ENCODE measurements at regions not wholly inside any gene's neighbourhood (a gene's known extent, or its start where the extent isn't known, plus 50 kb on each side); places are given as distances from the start of the nearest gene placed in this dataset.
"Not testable (repeated sequence)": the region's sequence is repeated elsewhere in the genome, so short reads cannot be mapped to it uniquely, and the experiment has no call there.

- no peak for DNase-seq (ENCODE audit: low read depth in 1 of 2, low spot score in 1 of 2)
- no peak for TF ChIP-seq JUND (IDR thresholded peaks at IDR 0.05; ENCODE audit: low read depth)
- in situ Hi-C loops (cut with HindIII; ENCODE audit: low pct_unique_long_range_greater_than_20kb, low sequenced_read_pairs), result no loop called here
These were observed 163.2 kb upstream of the FOXF1 start for GRCh38 chr16:86347090-86347489.

- no peak for TF ChIP-seq JUND (IDR thresholded peaks at IDR 0.05; ENCODE audit: low read depth)
- DNase-seq (ENCODE audit: low read depth in 1 of 2, low spot score in 1 of 2), result no peak
- in situ Hi-C loops (cut with HindIII; ENCODE audit: low pct_unique_long_range_greater_than_20kb, low sequenced_read_pairs), result no loop called here
These were observed 162.3 kb upstream of the FOXF1 start for GRCh38 chr16:86347916-86348555.

DNA sequence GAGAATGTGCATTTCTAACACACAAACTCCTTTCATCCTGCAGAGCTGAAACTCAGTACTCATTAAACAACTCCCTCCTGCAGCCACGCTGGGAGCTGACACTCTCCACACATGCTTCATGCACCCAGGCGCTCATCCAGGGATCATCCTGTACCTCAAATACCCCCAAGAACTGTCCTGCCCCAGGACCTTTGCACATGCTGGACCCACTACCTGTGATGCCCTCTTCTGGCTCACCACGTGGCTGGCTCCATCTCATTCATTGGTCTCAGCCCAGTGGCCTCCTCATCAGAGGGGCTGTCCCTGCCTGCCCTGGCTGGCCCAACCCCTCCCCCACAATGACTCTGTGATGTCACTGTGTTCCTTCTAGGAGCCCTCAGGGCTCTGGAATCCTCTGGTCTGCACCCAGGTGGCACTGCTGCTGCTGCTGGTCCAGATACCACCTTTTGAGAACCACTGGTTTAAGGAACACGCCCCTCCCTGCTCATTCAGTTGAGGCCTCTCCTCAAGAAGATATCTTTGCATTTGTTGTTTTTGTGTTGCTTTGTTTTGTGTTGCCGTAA is 160.9 kb upstream of the FOXF1 start:
- in situ Hi-C loops (cut with HindIII; ENCODE audit: low pct_unique_long_range_greater_than_20kb, low sequenced_read_pairs), result no loop called here
- no peak for TF ChIP-seq JUND (IDR thresholded peaks at IDR 0.05; ENCODE audit: low read depth)
- DNase-seq (ENCODE audit: low read depth in 1 of 2, low spot score in 1 of 2), result no peak

DNA sequence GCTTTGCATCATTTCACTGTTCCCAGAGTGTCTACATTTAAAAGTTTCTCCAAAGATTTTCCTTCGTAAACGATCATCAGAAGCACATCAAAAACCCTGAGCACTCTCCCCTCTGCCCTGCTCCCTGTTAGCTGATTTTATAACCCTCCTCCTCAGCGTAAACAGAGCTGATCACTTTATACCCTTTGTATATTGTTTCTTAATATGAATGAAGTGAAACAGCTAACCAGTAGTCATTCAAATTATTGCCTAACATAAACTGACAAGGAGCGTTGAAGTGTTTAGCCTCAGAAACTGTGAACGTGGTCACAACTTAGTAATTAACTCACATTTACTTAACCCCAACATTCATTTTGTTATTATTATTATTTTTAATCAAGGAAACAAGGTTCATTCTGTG is 160.0 kb upstream of the FOXF1 start:
- DNase-seq (ENCODE audit: low read depth in 1 of 2, low spot score in 1 of 2), result no peak
- TF ChIP-seq JUND (IDR thresholded peaks at IDR 0.05; ENCODE audit: low read depth), result no peak
- in situ Hi-C loops (cut with HindIII; ENCODE audit: low pct_unique_long_range_greater_than_20kb, low sequenced_read_pairs), result no loop called here

GRCh38 chr16:86351041-86351784 is 159.1 kb upstream of the FOXF1 start:
- TF ChIP-seq JUND (IDR thresholded peaks at IDR 0.05; ENCODE audit: low read depth), result no peak
- DNase-seq (ENCODE audit: low read depth in 1 of 2, low spot score in 1 of 2), result no peak

DNA sequence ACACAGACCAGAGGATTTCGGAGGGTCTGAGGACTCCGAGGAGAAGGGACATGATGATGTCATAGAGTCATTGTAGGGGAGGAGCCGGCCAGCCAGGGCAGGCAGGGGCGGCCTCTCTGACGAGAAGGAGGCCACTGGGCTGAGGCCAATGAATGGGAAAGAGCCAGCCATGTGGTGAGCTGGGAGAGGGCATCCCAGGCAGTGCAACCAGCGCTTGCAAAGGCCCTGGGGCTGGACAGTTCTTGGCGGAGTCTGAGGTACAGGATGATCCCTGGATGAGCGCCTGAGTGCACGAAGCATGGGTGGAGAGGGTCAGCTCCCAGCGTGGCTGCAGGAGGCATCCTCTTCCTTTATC is 158.6 kb upstream of the FOXF1 start:
- in situ Hi-C loops (cut with HindIII; ENCODE audit: low pct_unique_long_range_greater_than_20kb, low sequenced_read_pairs), result not testable (repeated sequence)
- DNase-seq (ENCODE audit: low read depth in 1 of 2, low spot score in 1 of 2), result peak in 1 of 2 experiments; percentile 32

More at GRCh38 chr16:86351041-86351784, 159.1 kb upstream of the FOXF1 start:
- in situ Hi-C loops (cut with HindIII; ENCODE audit: low pct_unique_long_range_greater_than_20kb, low sequenced_read_pairs), result no loop called here

GRCh38 chr16:86353148-86353547 is 157.2 kb upstream of the FOXF1 start:
- TF ChIP-seq JUND (IDR thresholded peaks at IDR 0.05; ENCODE audit: low read depth), result no peak
- DNase-seq (ENCODE audit: low read depth in 1 of 2, low spot score in 1 of 2), result no peak
- in situ Hi-C loops (cut with HindIII; ENCODE audit: low pct_unique_long_range_greater_than_20kb, low sequenced_read_pairs), result no loop called here

GRCh38 chr16:86353948-86354347 is 156.4 kb upstream of the FOXF1 start:
- in situ Hi-C loops (cut with HindIII; ENCODE audit: low pct_unique_long_range_greater_than_20kb, low sequenced_read_pairs), result no loop called here
- TF ChIP-seq JUND (IDR thresholded peaks at IDR 0.05; ENCODE audit: low read depth), result no peak
- no peak for DNase-seq (ENCODE audit: low read depth in 1 of 2, low spot score in 1 of 2)

GRCh38 chr16:86354641-86355513 is 155.4 kb upstream of the FOXF1 start:
- in situ Hi-C loops (cut with HindIII; ENCODE audit: low pct_unique_long_range_greater_than_20kb, low sequenced_read_pairs), result no loop called here
- no peak for TF ChIP-seq JUND (IDR thresholded peaks at IDR 0.05; ENCODE audit: low read depth)
- DNase-seq (ENCODE audit: low read depth in 1 of 2, low spot score in 1 of 2), result no peak

- no peak for DNase-seq (ENCODE audit: low read depth in 1 of 2, low spot score in 1 of 2)
- in situ Hi-C loops (cut with HindIII; ENCODE audit: low pct_unique_long_range_greater_than_20kb, low sequenced_read_pairs), result no loop called here
- TF ChIP-seq JUND (IDR thresholded peaks at IDR 0.05; ENCODE audit: low read depth), result no peak
These were observed 154.8 kb upstream of the FOXF1 start for GRCh38 chr16:86355531-86355930.

DNA sequence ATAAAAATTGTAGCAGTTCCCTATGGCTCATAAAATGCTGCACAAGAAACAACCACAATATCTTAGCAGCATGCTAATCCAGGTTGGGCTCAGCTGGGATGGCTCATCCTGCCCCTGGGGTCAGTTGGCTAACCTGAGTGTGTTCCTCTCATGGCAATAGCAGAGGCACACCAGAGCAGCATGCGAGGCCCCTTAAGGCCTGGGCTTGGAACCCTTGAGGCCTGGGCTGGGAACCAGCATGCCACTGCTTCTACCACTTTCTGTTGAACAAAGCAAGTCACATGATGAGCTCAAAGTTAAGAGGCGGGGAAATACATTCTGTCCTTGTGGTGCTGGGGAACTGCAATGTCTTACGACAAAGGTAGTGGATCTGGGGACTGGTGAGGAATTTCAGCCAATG is 154.4 kb upstream of the FOXF1 start:
- in situ Hi-C loops (cut with HindIII; ENCODE audit: low pct_unique_long_range_greater_than_20kb, low sequenced_read_pairs), result no loop called here
- no peak for DNase-seq (ENCODE audit: low read depth in 1 of 2, low spot score in 1 of 2)
- TF ChIP-seq JUND (IDR thresholded peaks at IDR 0.05; ENCODE audit: low read depth), result no peak

- no peak for DNase-seq (ENCODE audit: low read depth in 1 of 2, low spot score in 1 of 2)
- in situ Hi-C loops (cut with HindIII; ENCODE audit: low pct_unique_long_range_greater_than_20kb, low sequenced_read_pairs), result no loop called here
These were observed 153.5 kb upstream of the FOXF1 start for GRCh38 chr16:86356804-86357203.

GRCh38 chr16:86357303-86357702 is 153.0 kb upstream of the FOXF1 start:
- no peak for TF ChIP-seq JUND (IDR thresholded peaks at IDR 0.05; ENCODE audit: low read depth)

More at GRCh38 chr16:86356804-86357203, 153.5 kb upstream of the FOXF1 start:
- no peak for TF ChIP-seq JUND (IDR thresholded peaks at IDR 0.05; ENCODE audit: low read depth)

More at GRCh38 chr16:86357303-86357702, 153.0 kb upstream of the FOXF1 start:
- in situ Hi-C loops (cut with HindIII; ENCODE audit: low pct_unique_long_range_greater_than_20kb, low sequenced_read_pairs), result no loop called here
- DNase-seq (ENCODE audit: low read depth in 1 of 2, low spot score in 1 of 2), result no peak
